GM12878 (cell line): ENCODE measurements at regions not wholly inside any gene's neighbourhood (a gene's known extent, or its start where the extent isn't known, plus 50 kb on each side); places are given as distances from the start of the nearest gene placed in this dataset.

ENCODE experiments used
- CHD2 ChIP-seq: IDR thresholded peaks from 2 replicates; pipeline ENCODE4 v1.6.1; 2011; ENCODE audit warnings: low read depth, low read length, improper control_type of control experiment, borderline replicate concordance
- FOXM1 ChIP-seq: IDR thresholded peaks from 2 replicates; pipeline ENCODE4 v1.6.1; 2012; ENCODE audit warnings: low read depth, mild to moderate bottlenecking, inconsistent platforms, low read length, moderate library complexity
- KLF5 ChIP-seq: fragments of 450-650 bp; IDR thresholded peaks from 2 replicates; pipeline ENCODE4 v1.6.1; 2014; ENCODE audit warnings: mild to moderate bottlenecking; ENCODE audit not compliant: partially characterized antibody
- STAT3 ChIP-seq: IDR thresholded peaks from 2 replicates; pipeline ENCODE4 v1.6.1; 2011; ENCODE audit warnings: low read depth, low read length, improper control_type of control experiment
- TF ChIP-seq, protein P1 (sequence below): fragments of 450-650 bp; formaldehyde crosslinking; IDR thresholded peaks from 2 replicates; pipeline ENCODE4 v1.5.0; 2022; ENCODE audit warnings: mild to moderate bottlenecking, missing genetic modification characterization
- TF ChIP-seq, protein P2 (sequence below): IDR thresholded peaks from 2 replicates; pipeline ENCODE4 v1.6.1; 2012; ENCODE audit warnings: low read depth, low read length, improper control_type of control experiment
- TF ChIP-seq, protein P3 (sequence below): fragments of 150-350 bp; IDR thresholded peaks from 2 replicates; pipeline ENCODE4 v1.6.1; 2016; ENCODE audit warnings: low read depth, low read length

DNA sequence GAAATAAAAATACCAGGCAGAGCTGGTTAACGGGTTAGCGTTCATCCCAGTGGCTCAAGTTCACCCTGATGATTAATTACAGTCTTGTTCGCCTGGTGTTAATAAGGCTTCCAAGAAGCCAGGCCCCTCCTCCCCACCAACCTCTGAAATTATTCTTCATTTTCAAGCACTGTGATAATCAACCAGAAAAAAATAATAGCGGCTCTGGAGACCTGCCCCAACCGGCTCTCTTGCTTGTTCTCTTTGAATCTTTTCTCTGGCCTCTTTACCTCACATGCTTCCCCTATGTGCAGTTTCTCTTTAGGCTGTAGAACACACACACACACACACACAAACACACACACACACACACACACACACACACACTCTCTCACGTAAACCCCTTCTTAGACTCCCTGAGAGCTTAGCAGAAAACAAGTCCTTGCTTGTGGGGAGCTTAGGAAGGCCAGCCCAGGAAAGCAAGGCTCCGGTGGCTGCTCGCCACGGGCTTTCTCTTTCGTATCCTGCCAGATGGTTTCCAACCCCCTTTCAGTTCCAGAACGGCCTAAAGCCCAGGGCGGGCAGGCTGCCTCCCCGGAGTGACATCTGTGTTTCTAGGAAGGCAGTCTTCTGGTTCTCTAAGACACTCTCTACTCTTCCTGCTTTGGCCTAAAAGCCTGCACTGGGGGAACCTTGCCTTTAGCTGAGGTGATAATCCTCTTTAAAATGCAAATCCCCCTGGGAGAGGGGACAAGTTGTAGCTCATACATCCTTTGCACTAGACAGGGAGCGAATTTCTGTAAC lies 106.4 kb upstream of the SESN3 start (continued):
- TF ChIP-seq, protein P1, sequence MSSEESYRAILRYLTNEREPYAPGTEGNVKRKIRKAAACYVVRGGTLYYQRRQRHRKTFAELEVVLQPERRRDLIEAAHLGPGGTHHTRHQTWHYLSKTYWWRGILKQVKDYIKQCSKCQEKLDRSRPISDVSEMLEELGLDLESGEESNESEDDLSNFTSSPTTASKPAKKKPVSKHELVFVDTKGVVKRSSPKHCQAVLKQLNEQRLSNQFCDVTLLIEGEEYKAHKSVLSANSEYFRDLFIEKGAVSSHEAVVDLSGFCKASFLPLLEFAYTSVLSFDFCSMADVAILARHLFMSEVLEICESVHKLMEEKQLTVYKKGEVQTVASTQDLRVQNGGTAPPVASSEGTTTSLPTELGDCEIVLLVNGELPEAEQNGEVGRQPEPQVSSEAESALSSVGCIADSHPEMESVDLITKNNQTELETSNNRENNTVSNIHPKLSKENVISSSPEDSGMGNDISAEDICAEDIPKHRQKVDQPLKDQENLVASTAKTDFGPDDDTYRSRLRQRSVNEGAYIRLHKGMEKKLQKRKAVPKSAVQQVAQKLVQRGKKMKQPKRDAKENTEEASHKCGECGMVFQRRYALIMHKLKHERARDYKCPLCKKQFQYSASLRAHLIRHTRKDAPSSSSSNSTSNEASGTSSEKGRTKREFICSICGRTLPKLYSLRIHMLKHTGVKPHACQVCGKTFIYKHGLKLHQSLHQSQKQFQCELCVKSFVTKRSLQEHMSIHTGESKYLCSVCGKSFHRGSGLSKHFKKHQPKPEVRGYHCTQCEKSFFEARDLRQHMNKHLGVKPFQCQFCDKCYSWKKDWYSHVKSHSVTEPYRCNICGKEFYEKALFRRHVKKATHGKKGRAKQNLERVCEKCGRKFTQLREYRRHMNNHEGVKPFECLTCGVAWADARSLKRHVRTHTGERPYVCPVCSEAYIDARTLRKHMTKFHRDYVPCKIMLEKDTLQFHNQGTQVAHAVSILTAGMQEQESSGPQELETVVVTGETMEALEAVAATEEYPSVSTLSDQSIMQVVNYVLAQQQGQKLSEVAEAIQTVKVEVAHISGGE (CRISPR knock-in tag): no peak
- no peak for TF ChIP-seq STAT3
- TF ChIP-seq, protein P2, sequence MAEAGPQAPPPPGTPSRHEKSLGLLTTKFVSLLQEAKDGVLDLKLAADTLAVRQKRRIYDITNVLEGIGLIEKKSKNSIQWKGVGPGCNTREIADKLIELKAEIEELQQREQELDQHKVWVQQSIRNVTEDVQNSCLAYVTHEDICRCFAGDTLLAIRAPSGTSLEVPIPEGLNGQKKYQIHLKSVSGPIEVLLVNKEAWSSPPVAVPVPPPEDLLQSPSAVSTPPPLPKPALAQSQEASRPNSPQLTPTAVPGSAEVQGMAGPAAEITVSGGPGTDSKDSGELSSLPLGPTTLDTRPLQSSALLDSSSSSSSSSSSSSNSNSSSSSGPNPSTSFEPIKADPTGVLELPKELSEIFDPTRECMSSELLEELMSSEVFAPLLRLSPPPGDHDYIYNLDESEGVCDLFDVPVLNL: no peak
- no peak for TF ChIP-seq KLF5
- no peak; the same call in 1 of the 2 replicates for TF ChIP-seq FOXM1
- TF ChIP-seq, protein P3, sequence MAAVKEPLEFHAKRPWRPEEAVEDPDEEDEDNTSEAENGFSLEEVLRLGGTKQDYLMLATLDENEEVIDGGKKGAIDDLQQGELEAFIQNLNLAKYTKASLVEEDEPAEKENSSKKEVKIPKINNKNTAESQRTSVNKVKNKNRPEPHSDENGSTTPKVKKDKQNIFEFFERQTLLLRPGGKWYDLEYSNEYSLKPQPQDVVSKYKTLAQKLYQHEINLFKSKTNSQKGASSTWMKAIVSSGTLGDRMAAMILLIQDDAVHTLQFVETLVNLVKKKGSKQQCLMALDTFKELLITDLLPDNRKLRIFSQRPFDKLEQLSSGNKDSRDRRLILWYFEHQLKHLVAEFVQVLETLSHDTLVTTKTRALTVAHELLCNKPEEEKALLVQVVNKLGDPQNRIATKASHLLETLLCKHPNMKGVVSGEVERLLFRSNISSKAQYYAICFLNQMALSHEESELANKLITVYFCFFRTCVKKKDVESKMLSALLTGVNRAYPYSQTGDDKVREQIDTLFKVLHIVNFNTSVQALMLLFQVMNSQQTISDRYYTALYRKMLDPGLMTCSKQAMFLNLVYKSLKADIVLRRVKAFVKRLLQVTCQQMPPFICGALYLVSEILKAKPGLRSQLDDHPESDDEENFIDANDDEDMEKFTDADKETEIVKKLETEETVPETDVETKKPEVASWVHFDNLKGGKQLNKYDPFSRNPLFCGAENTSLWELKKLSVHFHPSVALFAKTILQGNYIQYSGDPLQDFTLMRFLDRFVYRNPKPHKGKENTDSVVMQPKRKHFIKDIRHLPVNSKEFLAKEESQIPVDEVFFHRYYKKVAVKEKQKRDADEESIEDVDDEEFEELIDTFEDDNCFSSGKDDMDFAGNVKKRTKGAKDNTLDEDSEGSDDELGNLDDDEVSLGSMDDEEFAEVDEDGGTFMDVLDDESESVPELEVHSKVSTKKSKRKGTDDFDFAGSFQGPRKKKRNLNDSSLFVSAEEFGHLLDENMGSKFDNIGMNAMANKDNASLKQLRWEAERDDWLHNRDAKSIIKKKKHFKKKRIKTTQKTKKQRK: no peak
- TF ChIP-seq CHD2: no peak
